Osteocyte (in vitro differentiated cells): ENCODE measurements at regions not wholly inside any gene's neighbourhood (a gene's known extent, or its start where the extent isn't known, plus 50 kb on each side); places are given as distances from the start of the nearest gene placed in this dataset.

Source experiments
- DNase-seq: peaks from one replicate; pipeline ENCODE4 v3.0.0; 2021; ENCODE audit warnings: mixed read lengths; ENCODE audit not compliant: unreplicated experiment; ENCODE audit errors: extremely low spot score
- H3K27ac Mint-ChIP-seq: one replicate; pipeline ENCODE4 v1.8.0; 2021; ENCODE audit warnings: mild to moderate bottlenecking, mixed read lengths; ENCODE audit not compliant: unreplicated experiment
- H3K27me3 Mint-ChIP-seq: one replicate; pipeline ENCODE4 v1.8.0; 2021; ENCODE audit warnings: mixed read lengths; ENCODE audit not compliant: unreplicated experiment
- H3K36me3 Mint-ChIP-seq: one replicate; pipeline ENCODE4 v1.8.0; 2021; ENCODE audit warnings: mixed read lengths; ENCODE audit not compliant: unreplicated experiment
- H3K4me1 Mint-ChIP-seq: one replicate; pipeline ENCODE4 v1.8.0; 2021; ENCODE audit warnings: mixed read lengths; ENCODE audit not compliant: unreplicated experiment
- H3K4me3 Mint-ChIP-seq: one replicate; pipeline ENCODE4 v1.8.0; 2021; ENCODE audit warnings: mild to moderate bottlenecking, moderate library complexity, mixed read lengths; ENCODE audit not compliant: unreplicated experiment
- H3K9me3 Mint-ChIP-seq: one replicate; pipeline ENCODE4 v1.8.0; 2021; ENCODE audit warnings: mixed read lengths; ENCODE audit not compliant: unreplicated experiment
- TF ChIP-seq, protein P1 (sequence below): fragments of 200-600 bp; sonication (generic); IDR thresholded peaks from 2 replicates; pipeline ENCODE4 v1.5.0; 2021; ENCODE audit warnings: antibody characterized with exemption, mild to moderate bottlenecking, moderate library complexity

DNA sequence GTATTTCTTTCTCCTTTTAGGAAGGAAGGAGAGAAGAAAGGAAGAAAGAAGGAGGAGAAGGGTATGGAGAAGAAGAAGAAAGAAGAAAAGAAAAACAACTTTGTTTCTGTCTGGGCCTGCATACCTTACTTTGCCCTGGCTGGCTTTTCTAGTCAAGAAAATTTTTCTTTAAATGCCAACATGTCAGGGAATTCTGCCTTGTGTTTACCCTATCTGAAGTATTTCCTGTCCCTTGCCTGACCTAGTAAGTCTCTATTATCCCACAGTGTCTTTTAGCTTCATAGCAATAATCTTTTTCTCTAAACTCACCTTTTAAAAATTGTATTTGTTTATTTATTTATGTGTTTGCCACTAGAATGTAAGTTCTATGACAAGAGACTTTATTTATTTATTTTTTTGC lies 1864.1 kb downstream of the EFNA5 start:
- Mint-ChIP-seq H3K27me3 (no peaks in the 10 kb centered on the region), H3K4me1 (peaks cover 42% of the 10 kb centered on the region), H3K27ac (peak overlapping the region; percentile 66), H3K4me3 (no peak overlapping the region), H3K36me3 (peaks cover 9% of the 10 kb centered on the region), H3K9me3 (peaks cover 21% of the 10 kb centered on the region)
- TF ChIP-seq, protein P1, sequence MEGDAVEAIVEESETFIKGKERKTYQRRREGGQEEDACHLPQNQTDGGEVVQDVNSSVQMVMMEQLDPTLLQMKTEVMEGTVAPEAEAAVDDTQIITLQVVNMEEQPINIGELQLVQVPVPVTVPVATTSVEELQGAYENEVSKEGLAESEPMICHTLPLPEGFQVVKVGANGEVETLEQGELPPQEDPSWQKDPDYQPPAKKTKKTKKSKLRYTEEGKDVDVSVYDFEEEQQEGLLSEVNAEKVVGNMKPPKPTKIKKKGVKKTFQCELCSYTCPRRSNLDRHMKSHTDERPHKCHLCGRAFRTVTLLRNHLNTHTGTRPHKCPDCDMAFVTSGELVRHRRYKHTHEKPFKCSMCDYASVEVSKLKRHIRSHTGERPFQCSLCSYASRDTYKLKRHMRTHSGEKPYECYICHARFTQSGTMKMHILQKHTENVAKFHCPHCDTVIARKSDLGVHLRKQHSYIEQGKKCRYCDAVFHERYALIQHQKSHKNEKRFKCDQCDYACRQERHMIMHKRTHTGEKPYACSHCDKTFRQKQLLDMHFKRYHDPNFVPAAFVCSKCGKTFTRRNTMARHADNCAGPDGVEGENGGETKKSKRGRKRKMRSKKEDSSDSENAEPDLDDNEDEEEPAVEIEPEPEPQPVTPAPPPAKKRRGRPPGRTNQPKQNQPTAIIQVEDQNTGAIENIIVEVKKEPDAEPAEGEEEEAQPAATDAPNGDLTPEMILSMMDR, result no peak
- DNase-seq, result no peak

DNA sequence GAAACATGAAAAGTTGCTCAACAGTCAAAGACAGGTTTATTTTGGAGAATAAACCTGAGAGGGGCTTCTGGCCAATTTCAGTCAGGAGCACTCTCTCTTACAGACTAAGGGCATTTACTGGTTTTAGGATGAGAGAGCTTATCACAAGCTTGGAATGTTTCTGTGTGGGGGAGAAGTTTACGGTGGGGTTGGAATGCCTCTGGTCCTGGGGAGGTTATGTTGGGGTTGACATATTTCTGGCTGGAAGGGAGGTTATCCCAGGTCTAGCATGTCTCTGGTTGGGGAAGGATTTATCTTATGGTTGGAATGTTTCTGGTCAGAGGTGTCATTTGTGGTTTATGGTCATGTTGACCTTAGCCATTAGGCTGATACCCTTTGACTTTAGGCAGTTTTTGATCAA lies 1867.3 kb downstream of the EFNA5 start:
- Mint-ChIP-seq H3K4me3 (no peak overlapping the region), H3K9me3 (peaks cover 13% of the 10 kb centered on the region), H3K4me1 (peaks cover 36% of the 10 kb centered on the region), H3K36me3 (peaks cover 7% of the 10 kb centered on the region), H3K27ac (no peak overlapping the region), H3K27me3 (no peaks in the 10 kb centered on the region)
- TF ChIP-seq, protein P1, result no peak
- DNase-seq, result no peak

DNA sequence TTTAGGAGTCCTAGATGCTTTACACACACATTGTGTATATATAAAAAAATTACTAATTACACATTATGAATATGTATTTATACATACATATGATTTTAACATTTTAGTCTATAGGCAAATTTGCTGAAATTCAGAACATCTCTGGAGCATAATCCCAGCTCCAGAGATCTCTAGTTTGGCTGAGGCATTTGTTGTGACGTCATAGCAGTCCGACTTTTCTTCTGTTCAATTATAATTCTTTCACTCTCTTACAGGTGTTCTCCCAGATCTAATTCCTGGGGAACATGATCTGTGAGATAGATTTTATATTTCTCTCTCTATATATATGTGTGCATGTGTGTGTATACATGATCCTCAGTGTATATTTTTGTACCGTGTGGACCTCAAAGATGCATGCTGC lies 1876.2 kb downstream of the EFNA5 start:
- DNase-seq, result no peak
- H3K27ac Mint-ChIP-seq, result no peak overlapping the region
- no peaks in the 10 kb centered on the region for H3K36me3 Mint-ChIP-seq
- TF ChIP-seq, protein P1, result no peak
- no peaks in the 10 kb centered on the region for H3K4me1 Mint-ChIP-seq
- no peaks in the 10 kb centered on the region for H3K27me3 Mint-ChIP-seq
- no peaks in the 10 kb centered on the region for H3K9me3 Mint-ChIP-seq
- H3K4me3 Mint-ChIP-seq, result no peak overlapping the region

DNA sequence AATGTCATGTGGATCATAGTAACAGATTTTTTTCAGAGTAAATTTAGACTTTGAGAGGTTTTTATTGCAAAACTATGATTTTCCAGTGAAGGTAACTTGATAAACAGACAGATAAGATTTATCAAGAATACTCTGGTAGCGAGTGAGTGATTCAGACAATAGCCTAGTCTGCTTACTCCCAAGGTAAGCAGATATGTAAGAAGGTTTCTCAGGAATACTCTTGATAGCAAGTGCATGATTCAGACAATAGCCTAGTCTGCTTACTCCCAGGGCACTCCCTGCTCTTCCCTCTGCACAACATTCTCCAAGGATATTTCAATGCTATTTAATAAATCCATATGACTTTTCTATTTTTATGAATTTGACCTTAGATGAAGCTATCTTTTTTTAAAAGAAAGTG lies 1881.5 kb downstream of the EFNA5 start:
- Mint-ChIP-seq H3K9me3 (peaks cover 1% of the 10 kb centered on the region), H3K36me3 (no peaks in the 10 kb centered on the region), H3K4me1 (no peaks in the 10 kb centered on the region), H3K27ac (no peak overlapping the region), H3K27me3 (no peaks in the 10 kb centered on the region), H3K4me3 (no peak overlapping the region)
- DNase-seq, result no peak
- TF ChIP-seq, protein P1, result no peak

DNA sequence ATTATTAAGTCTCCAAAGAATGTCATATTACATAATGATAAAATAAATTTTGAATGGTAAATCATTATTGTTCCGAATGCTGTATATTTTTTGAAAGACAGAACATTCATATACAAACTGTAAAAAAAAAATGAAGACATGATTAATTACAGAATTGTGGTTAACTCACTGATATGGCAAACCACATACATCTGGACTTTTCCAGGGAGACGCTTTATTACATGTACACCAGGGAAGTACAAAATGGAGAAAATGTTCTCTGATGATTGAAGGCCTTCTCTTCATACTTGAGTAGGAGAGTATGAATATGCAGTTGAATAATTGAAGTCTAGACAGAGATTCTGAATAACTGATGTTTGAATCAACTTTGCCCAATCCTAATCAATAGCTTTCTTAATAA lies 1886.9 kb downstream of the EFNA5 start:
- Mint-ChIP-seq H3K4me3 (no peak overlapping the region), H3K27ac (no peak overlapping the region), H3K36me3 (no peaks in the 10 kb centered on the region), H3K27me3 (no peaks in the 10 kb centered on the region), H3K9me3 (peaks cover 9% of the 10 kb centered on the region), H3K4me1 (no peaks in the 10 kb centered on the region)
- TF ChIP-seq, protein P1, result no peak
- DNase-seq, result no peak
